ENCODE measurements at regions not wholly inside any gene's neighbourhood (a gene's known extent, or its start where the extent isn't known, plus 50 kb on each side); places are given as distances from the start of the nearest gene placed in this dataset.
"Not testable (repeated sequence)": the region's sequence is repeated elsewhere in the genome, so short reads cannot be mapped to it uniquely, and the experiment has no call there.

DNA sequence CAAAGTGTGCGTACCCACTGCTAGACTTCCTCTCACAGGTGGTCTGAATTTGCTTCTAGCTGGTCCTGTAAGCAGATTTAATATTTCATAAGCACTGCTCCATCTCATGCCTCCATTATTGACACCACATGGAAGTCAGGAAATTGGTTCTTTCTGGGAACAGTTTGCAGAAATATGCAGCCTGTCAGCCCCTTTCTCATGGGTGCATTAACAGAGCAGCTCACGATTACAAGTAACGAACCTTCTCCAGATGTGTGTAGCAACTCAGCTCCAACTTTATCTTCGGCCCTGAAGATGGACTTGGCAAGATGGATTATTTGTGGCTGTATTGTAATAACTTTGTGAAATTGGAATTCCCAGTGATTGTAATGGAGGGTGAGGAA, 214.5 kb upstream of the DDHD1 start:
- TF ChIP-seq, protein P1, sequence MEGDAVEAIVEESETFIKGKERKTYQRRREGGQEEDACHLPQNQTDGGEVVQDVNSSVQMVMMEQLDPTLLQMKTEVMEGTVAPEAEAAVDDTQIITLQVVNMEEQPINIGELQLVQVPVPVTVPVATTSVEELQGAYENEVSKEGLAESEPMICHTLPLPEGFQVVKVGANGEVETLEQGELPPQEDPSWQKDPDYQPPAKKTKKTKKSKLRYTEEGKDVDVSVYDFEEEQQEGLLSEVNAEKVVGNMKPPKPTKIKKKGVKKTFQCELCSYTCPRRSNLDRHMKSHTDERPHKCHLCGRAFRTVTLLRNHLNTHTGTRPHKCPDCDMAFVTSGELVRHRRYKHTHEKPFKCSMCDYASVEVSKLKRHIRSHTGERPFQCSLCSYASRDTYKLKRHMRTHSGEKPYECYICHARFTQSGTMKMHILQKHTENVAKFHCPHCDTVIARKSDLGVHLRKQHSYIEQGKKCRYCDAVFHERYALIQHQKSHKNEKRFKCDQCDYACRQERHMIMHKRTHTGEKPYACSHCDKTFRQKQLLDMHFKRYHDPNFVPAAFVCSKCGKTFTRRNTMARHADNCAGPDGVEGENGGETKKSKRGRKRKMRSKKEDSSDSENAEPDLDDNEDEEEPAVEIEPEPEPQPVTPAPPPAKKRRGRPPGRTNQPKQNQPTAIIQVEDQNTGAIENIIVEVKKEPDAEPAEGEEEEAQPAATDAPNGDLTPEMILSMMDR (conservative IDR thresholded peaks at IDR 0.05; ENCODE audit: low read depth, low read length): no peak
- H3K4me3 ChIP-seq (ENCODE audit: low read length): no peak overlapping the region
- no peak for DNase-seq (ENCODE audit: low read depth)

DNA sequence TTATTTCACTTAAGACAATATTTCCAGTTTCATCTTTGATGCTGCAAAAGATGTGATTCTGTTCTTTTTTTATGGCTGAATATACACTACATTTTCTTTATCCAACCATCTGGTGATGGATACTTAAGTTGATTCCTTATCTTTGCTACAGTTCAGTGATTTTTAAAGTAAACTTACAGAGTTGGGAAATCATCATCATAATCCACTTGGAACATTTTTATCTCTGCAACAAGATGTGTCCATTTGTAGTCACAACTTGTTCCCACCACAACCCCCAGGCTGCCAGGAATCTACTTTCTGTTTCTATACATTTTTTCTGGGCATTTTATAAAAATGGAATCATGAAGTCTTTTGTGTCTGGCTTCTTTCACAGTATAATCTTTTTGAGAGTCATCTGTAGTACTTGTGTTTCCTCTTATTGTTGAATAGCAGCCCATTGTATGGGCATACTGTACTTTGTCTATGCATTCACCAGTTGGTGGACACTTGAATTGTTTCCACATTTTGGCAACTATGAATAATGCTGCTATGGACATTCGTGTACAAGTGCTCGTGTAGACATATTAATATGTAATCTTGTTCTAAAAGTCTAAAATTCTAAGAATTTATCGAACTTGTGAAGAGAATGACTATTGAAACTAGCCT, 212.5 kb upstream of the DDHD1 start:
- DNase-seq (ENCODE audit: low read depth): no peak
- TF ChIP-seq, protein P1 (conservative IDR thresholded peaks at IDR 0.05; ENCODE audit: low read depth, low read length): no peak
- no peak overlapping the region for H3K4me3 ChIP-seq (ENCODE audit: low read length)

DNA sequence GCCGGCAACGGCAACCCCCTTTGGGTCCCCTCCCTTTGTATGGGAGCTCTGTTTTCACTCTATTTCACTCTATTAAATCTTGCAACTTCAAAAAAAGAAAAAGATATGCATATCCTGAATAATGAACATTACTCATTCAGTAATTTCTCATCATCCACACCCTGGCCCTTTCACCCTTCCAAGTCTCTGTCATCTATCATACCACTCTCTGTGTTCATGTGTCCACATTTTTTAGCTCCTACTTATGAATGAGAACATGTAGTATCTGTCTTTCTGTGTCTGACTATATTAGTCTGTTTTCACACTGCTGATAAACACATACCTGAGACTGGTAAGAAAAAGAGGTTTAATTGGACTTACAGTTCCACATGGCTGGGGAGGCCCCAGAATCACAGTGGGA, 209.8 kb upstream of the DDHD1 start:
- not testable (repeated sequence) for H3K4me3 ChIP-seq (ENCODE audit: low read length); DNase-seq (ENCODE audit: low read depth)

DNA sequence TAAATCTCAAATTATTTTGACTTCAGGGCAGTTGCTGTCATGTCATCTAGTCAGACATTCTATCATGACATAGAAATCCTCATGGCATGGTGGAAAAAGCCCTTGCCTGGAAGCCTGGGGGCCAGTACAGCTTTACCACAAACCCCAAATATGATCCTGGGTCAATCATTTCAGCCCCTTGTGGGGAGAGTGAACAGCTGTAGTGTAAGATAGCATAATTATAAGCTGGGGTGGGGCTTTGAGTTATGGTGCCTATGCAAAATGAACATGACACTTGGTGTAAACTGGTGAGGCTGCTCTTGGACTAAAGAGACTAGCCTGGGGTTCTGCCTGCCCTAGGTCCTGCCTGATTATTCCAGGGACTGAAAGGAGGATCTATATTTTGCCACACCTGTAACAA, 207.7 kb upstream of the DDHD1 start:
- TF ChIP-seq, protein P1 (conservative IDR thresholded peaks at IDR 0.05; ENCODE audit: low read depth, low read length): no peak
- H3K4me3 ChIP-seq (ENCODE audit: low read length): no peak overlapping the region
- DNase-seq (ENCODE audit: low read depth): no peak

DNA sequence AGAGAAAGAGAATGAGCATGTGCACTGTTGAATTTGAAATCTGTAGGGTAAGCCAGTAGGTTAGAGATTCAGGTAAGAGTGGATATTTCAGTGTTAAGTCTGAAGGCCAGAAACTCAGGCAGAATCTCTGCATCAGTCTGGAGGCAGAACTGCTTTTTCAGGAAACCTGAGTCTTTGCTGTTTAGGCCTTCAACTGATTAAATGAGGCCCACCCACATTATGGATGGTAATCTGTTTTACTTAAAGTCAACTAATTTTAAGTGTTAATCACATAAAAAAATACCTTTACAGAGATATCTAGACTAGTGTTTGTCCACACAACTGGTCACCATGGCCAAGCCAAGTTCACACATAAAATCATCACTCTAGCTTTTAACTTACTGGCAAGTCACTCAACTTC, 205.0 kb upstream of the DDHD1 start:
- no peak for DNase-seq (ENCODE audit: low read depth)
- TF ChIP-seq, protein P1 (conservative IDR thresholded peaks at IDR 0.05; ENCODE audit: low read depth, low read length): no peak
- H3K4me3 ChIP-seq (ENCODE audit: low read length): no peak overlapping the region

DNA sequence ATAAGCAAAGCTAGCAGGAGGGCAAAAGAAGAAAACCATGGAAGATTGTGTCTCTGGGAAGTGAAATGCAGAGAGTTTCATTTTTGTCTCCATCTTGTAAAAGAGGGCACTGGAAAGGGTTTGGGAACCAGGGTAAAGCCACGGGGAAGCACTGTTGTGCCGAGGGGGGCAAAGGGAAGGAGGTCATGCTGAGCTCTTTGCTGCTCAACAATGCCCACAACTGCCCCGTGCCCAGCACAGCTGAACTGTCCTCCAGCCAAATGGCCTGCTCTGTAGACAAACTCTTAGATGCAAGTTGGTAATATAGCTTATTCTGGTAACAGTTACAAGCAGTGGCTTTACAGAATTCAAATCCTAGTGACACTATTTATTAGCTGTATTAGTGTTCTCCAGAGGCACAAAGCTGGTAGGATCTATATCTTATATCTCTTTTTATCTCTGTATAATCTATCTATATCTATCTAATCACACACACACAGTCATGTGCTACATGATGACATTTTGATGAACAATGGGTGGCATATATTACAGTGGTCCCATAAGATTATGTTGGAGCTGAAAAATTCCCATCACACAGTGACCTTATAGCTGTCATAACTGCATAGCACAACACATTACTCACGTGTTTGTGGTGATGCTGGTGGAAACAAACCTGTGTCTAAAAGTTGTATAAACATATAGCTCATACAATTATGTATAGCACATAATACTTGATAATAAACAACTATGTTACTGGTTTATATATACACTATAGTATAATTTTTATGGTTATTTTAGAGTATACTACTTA, 203.4 kb upstream of the DDHD1 start:
- no peak overlapping the region for H3K4me3 ChIP-seq (ENCODE audit: low read length)
- TF ChIP-seq, protein P1 (conservative IDR thresholded peaks at IDR 0.05; ENCODE audit: low read depth, low read length): no peak
- no peak for DNase-seq (ENCODE audit: low read depth)

DNA sequence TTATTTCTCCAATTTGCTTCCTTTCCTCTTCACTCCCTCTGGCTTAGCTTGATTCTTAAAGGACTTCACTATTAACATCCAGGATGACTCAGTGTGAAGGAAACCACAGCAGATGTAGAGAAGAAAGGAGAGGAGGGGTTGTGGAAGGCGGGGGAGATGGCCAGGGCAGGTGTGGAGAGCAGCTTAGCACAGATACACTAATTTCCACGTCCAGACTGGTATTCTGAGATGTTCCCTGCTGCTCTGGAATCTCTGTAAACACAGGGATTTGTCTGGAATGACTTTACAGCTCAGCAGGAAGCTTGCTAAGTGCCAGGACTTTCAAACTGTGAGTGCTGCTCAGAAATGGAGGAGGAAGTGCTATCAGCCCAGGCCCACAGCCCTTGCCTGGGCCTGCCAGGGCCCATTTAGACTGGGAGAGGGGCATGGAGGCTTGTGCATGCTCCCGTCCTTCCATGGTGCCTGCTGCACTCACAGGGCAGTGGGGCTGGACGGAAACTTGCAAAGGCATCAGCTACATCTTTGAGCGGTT, 202.5 kb upstream of the DDHD1 start:
- no peak for DNase-seq (ENCODE audit: low read depth)
- no peak overlapping the region for H3K4me3 ChIP-seq (ENCODE audit: low read length)
- TF ChIP-seq, protein P1 (conservative IDR thresholded peaks at IDR 0.05; ENCODE audit: low read depth, low read length): no peak
